ENCODE measurements at regions not wholly inside any gene's neighbourhood (a gene's known extent, or its start where the extent isn't known, plus 50 kb on each side); places are given as distances from the start of the nearest gene placed in this dataset.

- Mint-ChIP-seq H3K27ac (no peak overlapping the region), H3K9me3 (peaks cover 8% of the 10 kb centered on the region), H3K4me1 (ENCODE audit: low read depth in 2 of 2) (no peaks in the 10 kb centered on the region), H3K27me3 (peaks cover 4 to 5% of the 10 kb centered on the region in 2 donors), H3K36me3 (no peaks in the 10 kb centered on the region), H3K4me3 (no peak overlapping the region)
- ATAC-seq (no peak), DNase-seq (ENCODE audit: low spot score) (no peak)
Measured at GRCh38 chr2:133717497-133717896, 149.2 kb upstream of the NCKAP5 start.

- peaks cover 4% of the 10 kb centered on the region for H3K9me3 Mint-ChIP-seq
- ATAC-seq (no peak), DNase-seq (ENCODE audit: low spot score) (no peak)
- H3K27me3 Mint-ChIP-seq = peaks cover 0 to 2% of the 10 kb centered on the region in 2 donors
- no peaks in the 10 kb centered on the region for H3K4me1 Mint-ChIP-seq (ENCODE audit: low read depth in 2 of 2)
- no peaks in the 10 kb centered on the region for H3K36me3 Mint-ChIP-seq
- H3K4me3 Mint-ChIP-seq = no peak overlapping the region
- H3K27ac Mint-ChIP-seq = no peak overlapping the region
Measured at GRCh38 chr2:133718688-133719201, 150.5 kb upstream of the NCKAP5 start.

GRCh38 chr2:133720429-133720828, 152.2 kb upstream of the NCKAP5 start:
- DNase-seq (ENCODE audit: low spot score) (no peak), ATAC-seq (no peak)
- Mint-ChIP-seq H3K27ac (no peak overlapping the region), H3K36me3 (no peaks in the 10 kb centered on the region), H3K4me1 (ENCODE audit: low read depth in 2 of 2) (no peaks in the 10 kb centered on the region), H3K4me3 (no peak overlapping the region), H3K27me3 (peaks cover 0 to 2% of the 10 kb centered on the region in 2 donors), H3K9me3 (peaks cover 4% of the 10 kb centered on the region)

GRCh38 chr2:133721118-133721517, 152.9 kb upstream of the NCKAP5 start:
- peaks cover 0 to 2% of the 10 kb centered on the region in 2 donors for H3K27me3 Mint-ChIP-seq
- H3K27ac Mint-ChIP-seq = no peak overlapping the region
- no peak for ATAC-seq
- no peak overlapping the region for H3K4me3 Mint-ChIP-seq
- no peaks in the 10 kb centered on the region for H3K4me1 Mint-ChIP-seq (ENCODE audit: low read depth in 2 of 2)
- peaks cover 4% of the 10 kb centered on the region for H3K9me3 Mint-ChIP-seq
- no peak for DNase-seq (ENCODE audit: low spot score)
- H3K36me3 Mint-ChIP-seq = no peaks in the 10 kb centered on the region

GRCh38 chr2:133723133-133723532, 154.9 kb upstream of the NCKAP5 start:
- no peak overlapping the region for H3K4me3 Mint-ChIP-seq
- H3K27me3 Mint-ChIP-seq = peaks cover 0 to 2% of the 10 kb centered on the region in 2 donors
- H3K9me3 Mint-ChIP-seq = peaks cover 4% of the 10 kb centered on the region
- DNase-seq (ENCODE audit: low spot score) (no peak), ATAC-seq (no peak)
- no peak overlapping the region for H3K27ac Mint-ChIP-seq
- no peaks in the 10 kb centered on the region for H3K4me1 Mint-ChIP-seq (ENCODE audit: low read depth in 2 of 2)
- H3K36me3 Mint-ChIP-seq = no peaks in the 10 kb centered on the region

GRCh38 chr2:133726973-133727372, 158.7 kb upstream of the NCKAP5 start:
- Mint-ChIP-seq H3K9me3 (no peaks in the 10 kb centered on the region), H3K4me1 (ENCODE audit: low read depth in 2 of 2) (no peaks in the 10 kb centered on the region), H3K27me3 (no peaks in the 10 kb centered on the region), H3K4me3 (no peak overlapping the region), H3K27ac (no peak overlapping the region), H3K36me3 (no peaks in the 10 kb centered on the region)
- no peak for DNase-seq (ENCODE audit: low spot score)
- ATAC-seq = no peak

GRCh38 chr2:133732059-133732458, 163.8 kb upstream of the NCKAP5 start:
- Mint-ChIP-seq H3K4me3 (no peak overlapping the region), H3K4me1 (ENCODE audit: low read depth in 2 of 2) (no peaks in the 10 kb centered on the region), H3K36me3 (no peaks in the 10 kb centered on the region), H3K27ac (no peak overlapping the region), H3K9me3 (peaks cover 12% of the 10 kb centered on the region), H3K27me3 (no peaks in the 10 kb centered on the region)
- ATAC-seq (no peak), DNase-seq (ENCODE audit: low spot score) (no peak)

- Mint-ChIP-seq H3K4me3 (no peak overlapping the region), H3K27ac (no peak overlapping the region), H3K36me3 (no peaks in the 10 kb centered on the region), H3K9me3 (peaks cover 12% of the 10 kb centered on the region), H3K27me3 (no peaks in the 10 kb centered on the region), H3K4me1 (ENCODE audit: low read depth in 2 of 2) (no peaks in the 10 kb centered on the region)
- no peak for DNase-seq (ENCODE audit: low spot score)
- no peak for ATAC-seq
Measured at GRCh38 chr2:133732982-133733900, 165.0 kb upstream of the NCKAP5 start.

- Mint-ChIP-seq H3K27me3 (no peaks in the 10 kb centered on the region), H3K36me3 (no peaks in the 10 kb centered on the region), H3K4me3 (no peak overlapping the region), H3K9me3 (peaks cover 12% of the 10 kb centered on the region), H3K27ac (no peak overlapping the region), H3K4me1 (ENCODE audit: low read depth in 2 of 2) (no peaks in the 10 kb centered on the region)
- DNase-seq (ENCODE audit: low spot score) = no peak
- ATAC-seq = no peak
Measured at GRCh38 chr2:133733901-133734255, 165.6 kb upstream of the NCKAP5 start.

- no peak for ATAC-seq
- Mint-ChIP-seq H3K36me3 (no peaks in the 10 kb centered on the region), H3K27ac (no peak overlapping the region), H3K4me3 (no peak overlapping the region), H3K4me1 (ENCODE audit: low read depth in 2 of 2) (no peaks in the 10 kb centered on the region), H3K9me3 (peaks cover 12% of the 10 kb centered on the region), H3K27me3 (no peaks in the 10 kb centered on the region)
- no peak for DNase-seq (ENCODE audit: low spot score)
Measured at GRCh38 chr2:133734716-133735495, 166.6 kb upstream of the NCKAP5 start.

- DNase-seq (ENCODE audit: low spot score) = no peak
- Mint-ChIP-seq H3K4me3 (no peak overlapping the region), H3K27me3 (no peaks in the 10 kb centered on the region)
Measured at GRCh38 chr2:133736674-133737073, 168.4 kb upstream of the NCKAP5 start.

GRCh38 chr2:133737242-133737993, 169.2 kb upstream of the NCKAP5 start:
- ATAC-seq = no peak
- Mint-ChIP-seq H3K36me3 (no peaks in the 10 kb centered on the region), H3K4me3 (no peak overlapping the region), H3K27ac (no peak overlapping the region), H3K9me3 (peaks cover 13% of the 10 kb centered on the region), H3K27me3 (no peaks in the 10 kb centered on the region), H3K4me1 (ENCODE audit: low read depth in 2 of 2) (no peaks in the 10 kb centered on the region)
- no peak for DNase-seq (ENCODE audit: low spot score)

More at GRCh38 chr2:133736674-133737073, 168.4 kb upstream of the NCKAP5 start:
- H3K27ac Mint-ChIP-seq = no peak overlapping the region
- no peaks in the 10 kb centered on the region for H3K36me3 Mint-ChIP-seq
- no peaks in the 10 kb centered on the region for H3K4me1 Mint-ChIP-seq (ENCODE audit: low read depth in 2 of 2)
- peaks cover 15% of the 10 kb centered on the region for H3K9me3 Mint-ChIP-seq
- no peak for ATAC-seq

- H3K9me3 Mint-ChIP-seq = peaks cover 19% of the 10 kb centered on the region
- H3K36me3 Mint-ChIP-seq = no peaks in the 10 kb centered on the region
- no peak overlapping the region for H3K27ac Mint-ChIP-seq
- H3K4me1 Mint-ChIP-seq (ENCODE audit: low read depth in 2 of 2) = no peaks in the 10 kb centered on the region
- H3K4me3 Mint-ChIP-seq = no peak overlapping the region
- DNase-seq (ENCODE audit: low spot score) = no peak
- H3K27me3 Mint-ChIP-seq = no peaks in the 10 kb centered on the region
- ATAC-seq = no peak
Measured at GRCh38 chr2:133739039-133739438, 170.8 kb upstream of the NCKAP5 start.
